Bronchial epithelial cell (primary cell): ENCODE measurements at regions not wholly inside any gene's neighbourhood (a gene's known extent, or its start where the extent isn't known, plus 50 kb on each side); places are given as distances from the start of the nearest gene placed in this dataset.
A peak's percentile ranks its signal among the peaks of the same experiment; 100 is the strongest.

Source experiments
- DNase-seq: peaks from one replicate; pipeline ENCODE4 v3.0.0-alpha.2; 2010; ENCODE audit warnings: low read depth
- FAIRE-seq: peaks from 2 replicates; lab custom pipeline; 2011; peaks lifted over from hg19 to GRCh38; lab: Jason Lieb, UNC
- H3K27me3 ChIP-seq: 2 replicates; pipeline ENCODE4 v1.5.1; 2011; ENCODE audit warnings: low read length; ENCODE audit not compliant: control insufficient read depth, insufficient read depth
- H3K36me3 ChIP-seq: 2 replicates; pipeline ENCODE4 v1.5.1; 2011; ENCODE audit warnings: low read length; ENCODE audit not compliant: control insufficient read depth, insufficient read depth
- H3K4me3 ChIP-seq: 2 replicates; pipeline ENCODE4 v1.5.1; 2011; ENCODE audit warnings: mild to moderate bottlenecking, low read depth, low read length, control low read depth
- CTCF ChIP-seq: IDR thresholded peaks from 2 replicates; pipeline ENCODE4 v1.5.1; 2011; ENCODE audit warnings: mild to moderate bottlenecking, moderate library complexity, low read length, control low read depth, inconsistent platforms; ENCODE audit not compliant: insufficient read depth, severe bottlenecking

- Histone ChIP-seq H3K4me3 (no peak overlapping the region), H3K36me3 (no peaks in the 10 kb centered on the region), H3K27me3 (no peaks in the 10 kb centered on the region)
- TF ChIP-seq CTCF: no peak
- no peak for FAIRE-seq
- DNase-seq: no peak
These were observed 139.5 kb upstream of the C9orf72 start for GRCh38 chr9:27712806-27713205.

GRCh38 chr9:27714388-27714787, 141.1 kb upstream of the C9orf72 start:
- DNase-seq (peak; percentile 2), FAIRE-seq (no peak)
- TF ChIP-seq CTCF: peak; percentile 10
- Histone ChIP-seq H3K27me3 (no peaks in the 10 kb centered on the region), H3K36me3 (no peaks in the 10 kb centered on the region), H3K4me3 (no peak overlapping the region)

GRCh38 chr9:27715651-27716050, 142.4 kb upstream of the C9orf72 start:
- TF ChIP-seq CTCF: no peak
- Histone ChIP-seq H3K27me3 (no peaks in the 10 kb centered on the region), H3K36me3 (no peaks in the 10 kb centered on the region), H3K4me3 (no peak overlapping the region)
- no peak for FAIRE-seq
- no peak for DNase-seq

- DNase-seq: no peak
- no peak overlapping the region for H3K4me3 ChIP-seq
- FAIRE-seq: no peak
- H3K36me3 ChIP-seq: no peaks in the 10 kb centered on the region
- H3K27me3 ChIP-seq: no peaks in the 10 kb centered on the region
- no peak for TF ChIP-seq CTCF
These were observed 144.7 kb upstream of the C9orf72 start for GRCh38 chr9:27717991-27718390.

- Histone ChIP-seq H3K36me3 (no peaks in the 10 kb centered on the region), H3K4me3 (no peak overlapping the region), H3K27me3 (no peaks in the 10 kb centered on the region)
- DNase-seq (no peak), FAIRE-seq (peak; percentile 36)
- TF ChIP-seq CTCF: no peak
These were observed 146.4 kb upstream of the C9orf72 start for GRCh38 chr9:27719711-27720110.

GRCh38 chr9:27722866-27723265, 149.6 kb upstream of the C9orf72 start:
- Histone ChIP-seq H3K4me3 (no peak overlapping the region), H3K36me3 (no peaks in the 10 kb centered on the region), H3K27me3 (no peaks in the 10 kb centered on the region)
- DNase-seq (no peak), FAIRE-seq (no peak)
- TF ChIP-seq CTCF: no peak
